SK-N-MC (cell line): ENCODE measurements at regions not wholly inside any gene's neighbourhood (a gene's known extent, or its start where the extent isn't known, plus 50 kb on each side); places are given as distances from the start of the nearest gene placed in this dataset.
A peak's percentile ranks its signal among the peaks of the same experiment; 100 is the strongest.

ENCODE experiments used
- DNase-seq: peaks from one replicate; pipeline ENCODE4 v3.0.0-alpha.2; 2011; ENCODE audit warnings: low read depth, low spot score
- H3K27ac ChIP-seq: fragments of 200-600 bp; sonication (generic); 2 replicates; pipeline ENCODE4 v1.5.1; 2016; ENCODE audit warnings: mixed run types
- H3K36me3 ChIP-seq: fragments of 200-600 bp; sonication (generic); 2 replicates; pipeline ENCODE4 v1.6.1; 2017; ENCODE audit warnings: antibody characterized with exemption, low read length, mixed read lengths; ENCODE audit not compliant: insufficient read depth
- H3K4me3 ChIP-seq: fragments of 200-600 bp; sonication (generic); 2 replicates; pipeline ENCODE4 v1.5.1; 2016
- H3K9ac ChIP-seq: fragments of 200-600 bp; sonication (generic); 2 replicates; pipeline ENCODE4 v1.8.0; 2017; ENCODE audit warnings: mixed run types, mixed read lengths; ENCODE audit not compliant: insufficient read length
- H3K9me3 ChIP-seq: fragments of 200-600 bp; sonication (generic); 2 replicates; pipeline ENCODE4 v1.6.1; 2017; ENCODE audit warnings: low read depth, mild to moderate bottlenecking, antibody characterized with exemption, low read length, moderate library complexity, mixed read lengths
- EZH2 ChIP-seq: fragments of 200-600 bp; sonication (generic); IDR thresholded peaks from one replicate; pipeline ENCODE4 v1.6.1; 2017; ENCODE audit warnings: antibody characterized with exemption
- FOXP2 ChIP-seq: optimal IDR thresholded peaks from 2 replicates; pipeline ENCODE3; 2011; ENCODE audit warnings: mild to moderate bottlenecking, moderate library complexity; ENCODE audit not compliant: insufficient read depth; ENCODE audit errors: extremely low read length, control extremely low read depth
- POLR2AphosphoS5 ChIP-seq: IDR thresholded peaks from 2 replicates; pipeline ENCODE4 v1.6.1; 2012; ENCODE audit warnings: mild to moderate bottlenecking, low read depth, low read length, borderline replicate concordance

- Histone ChIP-seq H3K9me3 (no peaks in the 10 kb centered on the region), H3K9ac (no peak overlapping the region), H3K4me3 (no peak overlapping the region), H3K36me3 (no peaks in the 10 kb centered on the region), H3K27ac (no peak overlapping the region)
- no peak for DNase-seq
- TF ChIP-seq EZH2 (no peak), FOXP2 (no peak), POLR2AphosphoS5 (no peak)
These were observed 198.0 kb downstream of the PCDH17 start for GRCh38 chr13:57829496-57829895.

GRCh38 chr13:57832187-57832586 is 200.6 kb downstream of the PCDH17 start:
- Histone ChIP-seq H3K27ac (no peak overlapping the region), H3K36me3 (no peaks in the 10 kb centered on the region), H3K9me3 (no peaks in the 10 kb centered on the region), H3K9ac (no peak overlapping the region), H3K4me3 (no peak overlapping the region)
- DNase-seq = no peak
- TF ChIP-seq EZH2 (no peak), FOXP2 (no peak), POLR2AphosphoS5 (no peak)

- Histone ChIP-seq H3K9me3 (no peaks in the 10 kb centered on the region), H3K4me3 (peak overlapping the region; percentile 8; the same call in 1 of the 2 replicates), H3K27ac (peak overlapping the region; percentile 14), H3K9ac (no peak overlapping the region), H3K36me3 (no peaks in the 10 kb centered on the region)
- TF ChIP-seq FOXP2 (no peak), POLR2AphosphoS5 (no peak), EZH2 (no peak)
- DNase-seq = no peak
These were observed 206.3 kb downstream of the PCDH17 start for GRCh38 chr13:57837801-57838200.

- Histone ChIP-seq H3K27ac (no peak overlapping the region), H3K9me3 (peaks cover 6% of the 10 kb centered on the region; the same call in 1 of the 2 replicates), H3K4me3 (no peak overlapping the region), H3K36me3 (no peaks in the 10 kb centered on the region), H3K9ac (no peak overlapping the region)
- no peak for DNase-seq
- TF ChIP-seq EZH2 = no peak
- TF ChIP-seq POLR2AphosphoS5 = no peak
- TF ChIP-seq FOXP2 = no peak
These were observed 212.0 kb downstream of the PCDH17 start for GRCh38 chr13:57843521-57843920.

GRCh38 chr13:57846600-57847173 is 215.1 kb downstream of the PCDH17 start:
- Histone ChIP-seq H3K9ac (no peak overlapping the region), H3K36me3 (no peaks in the 10 kb centered on the region), H3K4me3 (no peak overlapping the region), H3K27ac (no peak overlapping the region), H3K9me3 (peaks cover 6% of the 10 kb centered on the region; the same call in 1 of the 2 replicates)
- TF ChIP-seq POLR2AphosphoS5 = no peak
- no peak for TF ChIP-seq EZH2
- TF ChIP-seq FOXP2 = no peak
- DNase-seq = no peak

GRCh38 chr13:57857945-57858344 is 226.4 kb downstream of the PCDH17 start:
- DNase-seq = no peak
- Histone ChIP-seq H3K27ac (no peak overlapping the region), H3K9me3 (no peaks in the 10 kb centered on the region), H3K9ac (no peak overlapping the region), H3K36me3 (no peaks in the 10 kb centered on the region), H3K4me3 (no peak overlapping the region)
- TF ChIP-seq FOXP2 (no peak), POLR2AphosphoS5 (no peak), EZH2 (no peak)

GRCh38 chr13:57858376-57858775 is 226.8 kb downstream of the PCDH17 start:
- H3K9ac ChIP-seq = no peak overlapping the region
- H3K9me3 ChIP-seq = no peaks in the 10 kb centered on the region
- no peak overlapping the region for H3K27ac ChIP-seq
- no peaks in the 10 kb centered on the region for H3K36me3 ChIP-seq
- H3K4me3 ChIP-seq = no peak overlapping the region
- TF ChIP-seq POLR2AphosphoS5 = no peak
- no peak for TF ChIP-seq EZH2
- no peak for TF ChIP-seq FOXP2
- DNase-seq = no peak

- Histone ChIP-seq H3K9me3 (no peaks in the 10 kb centered on the region), H3K36me3 (no peaks in the 10 kb centered on the region), H3K27ac (no peak overlapping the region), H3K4me3 (no peak overlapping the region), H3K9ac (no peak overlapping the region)
- TF ChIP-seq POLR2AphosphoS5 = no peak
- no peak for TF ChIP-seq EZH2
- no peak for TF ChIP-seq FOXP2
- no peak for DNase-seq
These were observed 231.3 kb downstream of the PCDH17 start for GRCh38 chr13:57862879-57863278.
